HG02571 (cell line): ENCODE measurements at regions not wholly inside any gene's neighbourhood (a gene's known extent, or its start where the extent isn't known, plus 50 kb on each side); places are given as distances from the start of the nearest gene placed in this dataset.
"Not testable (repeated sequence)": the region's sequence is repeated elsewhere in the genome, so short reads cannot be mapped to it uniquely, and the experiment has no call there.

Experiments used
- ATAC-seq: cut with Tn5 transposase; IDR thresholded peaks from one replicate; pipeline ENCODE4 v1.9.1; 2021; ENCODE audit warnings: mild to moderate bottlenecking, moderate library complexity; ENCODE audit not compliant: unreplicated experiment

DNA sequence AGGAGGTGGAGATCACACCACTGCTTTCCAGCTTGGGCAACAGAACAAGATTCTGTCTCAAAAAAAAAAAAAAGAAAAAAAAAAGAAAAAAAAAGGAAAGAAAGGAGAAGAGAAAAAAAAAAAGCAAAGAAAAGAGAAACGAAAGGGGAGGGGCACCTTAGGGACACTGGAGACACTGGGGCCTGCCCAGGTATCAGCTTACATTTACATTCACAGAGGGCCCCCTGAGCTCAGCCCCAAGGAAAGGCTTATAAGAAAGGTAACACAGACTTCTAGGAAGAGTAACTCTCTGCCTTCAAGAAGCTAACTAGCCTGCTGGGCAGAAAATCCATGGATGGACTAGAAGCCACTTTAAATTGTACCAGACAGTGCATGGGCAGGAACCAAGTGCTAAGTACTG lies 108.8 kb downstream of the NPY start:
- ATAC-seq: no peak

DNA sequence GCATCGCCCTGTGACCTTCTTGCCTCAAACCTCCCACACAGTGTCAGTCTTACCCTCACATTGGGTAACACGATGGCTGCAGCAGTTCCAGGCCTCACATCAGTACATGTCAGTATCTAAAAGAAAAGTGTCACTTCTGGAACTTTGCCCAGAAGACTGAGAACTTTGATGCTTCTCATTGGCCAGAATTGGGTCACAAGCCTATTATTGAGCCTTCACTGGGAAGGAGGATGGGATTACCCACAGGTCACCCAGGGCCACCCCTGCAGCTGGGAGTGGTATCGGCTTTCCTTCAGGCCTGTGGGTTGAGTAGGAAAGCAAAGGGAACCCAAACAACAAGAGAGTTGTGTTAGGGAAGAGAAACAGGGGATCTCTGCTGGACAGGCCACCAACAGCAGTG lies 111.5 kb downstream of the NPY start:
- no peak for ATAC-seq

- not testable (repeated sequence) for ATAC-seq
These were observed 112.4 kb downstream of the NPY start for GRCh38 chr7:24396387-24396786.

GRCh38 chr7:24401628-24402593 lies 117.9 kb downstream of the NPY start:
- no peak for ATAC-seq

DNA sequence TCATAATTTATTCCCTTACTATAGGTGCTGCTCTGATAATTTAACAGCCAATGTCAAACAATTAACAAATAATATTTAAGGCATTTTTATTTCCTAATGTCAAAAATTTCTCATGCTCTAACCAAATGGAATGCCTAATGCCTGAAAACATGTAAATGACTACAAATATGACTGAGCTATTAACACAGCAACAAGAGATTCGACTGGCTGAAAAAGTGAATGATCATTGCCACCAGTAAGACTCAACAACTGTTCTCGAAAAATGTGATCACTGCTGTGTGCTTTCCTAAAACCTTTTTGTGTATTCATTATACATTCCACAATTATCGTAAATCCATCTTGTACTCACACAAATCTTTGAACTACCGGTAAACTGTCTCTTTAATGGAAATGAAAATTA lies 118.7 kb downstream of the NPY start:
- ATAC-seq: no peak

DNA sequence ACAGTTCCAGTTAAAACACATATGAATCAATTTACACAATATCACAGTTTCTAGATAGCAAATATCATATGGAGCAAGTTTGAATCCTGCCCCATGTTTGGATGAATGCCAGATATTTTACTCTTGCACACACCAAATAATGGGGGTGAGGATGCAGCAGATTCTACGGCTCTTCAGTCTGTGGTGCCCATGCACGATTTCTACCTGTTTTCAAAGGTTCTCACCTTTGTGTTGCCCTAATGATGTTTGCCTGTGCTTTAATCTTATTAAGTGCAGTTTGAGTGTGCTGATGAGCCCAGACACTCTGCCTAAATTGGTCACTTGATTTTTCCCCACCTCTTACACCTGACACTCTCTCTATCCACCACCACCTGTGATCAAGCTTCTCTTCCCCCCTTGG lies 119.6 kb downstream of the NPY start:
- no peak for ATAC-seq

- no peak for ATAC-seq
These were observed 120.3 kb downstream of the NPY start for GRCh38 chr7:24404315-24404714.

DNA sequence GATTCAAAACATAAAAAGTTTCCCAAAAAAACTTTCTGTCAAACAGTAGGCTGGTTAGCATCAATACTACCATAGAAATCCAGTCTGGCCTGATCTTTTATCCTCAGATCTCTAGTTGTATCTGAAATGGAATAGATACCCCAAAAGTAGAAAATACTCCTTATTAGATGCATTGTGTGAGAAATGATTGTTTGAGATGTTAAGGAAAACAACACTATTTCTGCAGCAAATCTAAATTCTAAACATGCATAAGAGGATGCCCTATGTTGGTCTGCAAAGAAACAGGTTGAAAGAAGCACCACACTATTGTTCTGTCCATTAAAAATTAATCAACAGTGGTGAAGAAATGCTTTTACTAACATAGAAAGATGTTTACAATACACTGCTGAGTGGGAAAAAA lies 121.0 kb downstream of the NPY start:
- no peak for ATAC-seq

DNA sequence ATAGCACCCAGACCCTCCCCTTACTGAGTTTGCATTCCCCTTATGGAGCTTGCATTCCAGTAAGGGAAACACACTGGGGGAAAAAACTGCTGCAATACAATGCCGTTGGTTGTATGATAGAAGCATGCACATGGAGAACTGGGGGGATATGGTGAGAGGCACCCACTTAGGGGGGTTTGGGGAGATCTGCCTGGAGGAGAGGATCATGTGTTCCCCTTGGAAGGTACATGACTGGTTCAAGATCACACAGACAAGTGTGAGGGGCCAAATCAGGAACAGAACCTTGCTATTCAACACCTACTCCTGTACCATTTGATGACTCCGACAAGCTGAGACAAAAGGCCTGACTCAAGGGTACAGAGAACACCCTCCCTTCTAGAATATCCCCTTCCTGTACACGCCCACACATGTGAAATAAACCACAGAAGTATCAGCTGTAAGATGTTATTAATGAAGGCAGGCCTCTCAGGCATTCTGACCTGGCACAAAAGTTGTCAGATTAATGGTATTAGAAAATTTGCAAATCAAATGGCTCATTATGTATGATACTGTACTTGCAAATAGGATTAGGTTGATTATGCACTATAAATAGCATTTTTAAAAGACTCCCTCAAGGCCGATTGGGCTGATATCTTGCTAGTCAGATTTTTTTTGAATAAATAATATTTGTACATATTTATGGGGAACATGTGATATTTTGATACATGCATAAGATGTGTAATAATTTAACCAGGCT lies 122.2 kb downstream of the NPY start:
- no peak for ATAC-seq

DNA sequence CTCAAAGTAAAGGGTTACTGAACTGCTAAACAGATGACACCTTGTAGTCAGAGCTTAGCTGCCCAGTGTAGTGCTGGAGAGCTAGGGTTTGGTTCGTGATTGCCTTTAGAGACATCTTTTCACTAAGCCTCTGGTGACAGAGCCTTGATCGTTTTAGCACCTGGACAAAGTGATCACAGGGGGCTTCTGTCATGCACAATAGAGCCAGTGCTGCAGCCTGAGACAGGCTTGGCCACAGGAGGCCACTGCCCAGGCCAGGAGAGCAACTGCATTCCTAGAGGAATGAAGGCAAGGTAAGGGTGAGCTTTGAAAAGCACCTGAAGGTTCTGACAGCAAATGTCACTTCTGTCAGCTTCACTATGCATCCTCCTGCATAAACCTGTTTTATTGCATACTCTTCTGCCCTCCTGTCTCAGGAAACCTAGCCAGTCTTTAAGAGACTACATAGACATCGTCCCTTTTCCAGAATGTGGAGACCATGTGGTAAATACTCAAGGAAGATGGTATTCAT lies 122.9 kb downstream of the NPY start:
- ATAC-seq: no peak

- no peak for ATAC-seq
These were observed 124.0 kb downstream of the NPY start for GRCh38 chr7:24407965-24408364.

- no peak for ATAC-seq
These were observed 124.9 kb downstream of the NPY start for GRCh38 chr7:24408798-24409430.

GRCh38 chr7:24409431-24410024 lies 125.5 kb downstream of the NPY start:
- ATAC-seq: no peak

- no peak for ATAC-seq
These were observed 127.2 kb downstream of the NPY start for GRCh38 chr7:24411226-24411625.

- ATAC-seq: no peak
These were observed 133.6 kb downstream of the NPY start for GRCh38 chr7:24417526-24418120.

GRCh38 chr7:24419077-24419476 lies 135.1 kb downstream of the NPY start:
- no peak for ATAC-seq

GRCh38 chr7:24419511-24419910 lies 135.5 kb downstream of the NPY start:
- no peak for ATAC-seq

DNA sequence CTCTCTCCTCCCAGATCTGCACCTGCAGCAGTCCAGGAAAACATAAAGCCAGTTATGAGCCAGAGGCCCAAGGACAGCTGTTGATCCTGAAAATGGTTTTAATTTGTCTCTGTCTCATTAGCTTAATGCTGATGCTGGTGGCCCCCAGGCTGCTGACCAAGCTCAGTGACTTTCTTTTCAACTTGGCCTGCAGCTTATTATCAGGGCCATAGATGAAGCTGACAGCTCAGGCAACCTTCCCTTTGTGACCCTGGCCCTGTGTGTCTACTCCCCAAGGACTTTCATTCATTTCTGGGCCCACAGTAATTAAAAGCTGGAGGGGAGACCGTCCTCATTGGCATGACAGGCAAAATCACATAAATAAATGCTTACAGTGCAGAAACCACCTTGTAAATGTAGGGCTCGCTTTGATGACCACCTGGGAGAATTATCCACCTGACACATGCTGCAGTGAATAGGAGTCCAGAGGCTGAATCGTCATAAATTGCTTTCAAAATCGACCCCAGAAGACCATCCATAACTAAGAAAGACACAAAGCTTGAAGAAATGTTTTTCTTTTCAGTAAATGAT lies 138.5 kb downstream of the NPY start:
- ATAC-seq: no peak

GRCh38 chr7:24425664-24426063 lies 141.7 kb downstream of the NPY start:
- no peak for ATAC-seq

DNA sequence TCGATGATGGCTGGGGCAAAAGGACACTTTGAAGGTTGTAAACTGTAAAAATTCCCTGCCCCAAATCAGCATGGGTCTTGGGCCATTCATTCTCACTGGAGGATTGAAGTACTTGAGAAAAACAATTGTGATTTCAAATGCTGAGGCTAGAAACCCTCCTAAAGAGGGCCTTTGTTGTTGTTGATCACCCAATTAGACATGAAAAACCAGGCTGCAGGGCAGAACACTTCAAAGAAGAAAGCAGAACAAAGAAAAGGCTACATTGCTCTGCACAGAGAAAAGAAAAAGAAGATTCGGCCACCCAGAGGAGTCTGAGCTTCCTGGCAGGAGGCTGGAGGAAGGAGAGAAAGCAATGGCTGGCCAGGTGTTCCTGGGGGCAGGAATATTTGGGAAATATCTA lies 143.1 kb downstream of the NPY start:
- ATAC-seq: no peak
